GM10248 (cell line): ENCODE measurements at regions not wholly inside any gene's neighbourhood (a gene's known extent, or its start where the extent isn't known, plus 50 kb on each side); places are given as distances from the start of the nearest gene placed in this dataset.

ENCODE experiments used
- CTCF ChIA-PET: fragments of 300-600 bp; sonication (Branson Sonifier 250); formaldehyde crosslinking; extraction: SDS; loops from one replicate; lab custom pipeline; 2021; ENCODE audit warnings: antibody characterized with exemption; lab: Yijun Ruan, JAX
- POLR2A ChIA-PET: fragments of 350-650 bp; sonication (Branson Sonifier 250); formaldehyde crosslinking; extraction: SDS; loops from one replicate; lab custom pipeline; 2020; ENCODE audit warnings: antibody characterized with exemption; lab: Yijun Ruan, JAX
- DNase-seq: peaks from one replicate; pipeline ENCODE4 v3.0.0; 2012; ENCODE audit errors: extremely low spot score
- TF ChIP-seq, protein P1 (sequence below): IDR thresholded peaks from 2 replicates; pipeline ENCODE4 v1.5.1; 2012; ENCODE audit warnings: mild to moderate bottlenecking, low read depth; ENCODE audit errors: extremely low read depth, missing control alignments, control extremely low read depth

DNA sequence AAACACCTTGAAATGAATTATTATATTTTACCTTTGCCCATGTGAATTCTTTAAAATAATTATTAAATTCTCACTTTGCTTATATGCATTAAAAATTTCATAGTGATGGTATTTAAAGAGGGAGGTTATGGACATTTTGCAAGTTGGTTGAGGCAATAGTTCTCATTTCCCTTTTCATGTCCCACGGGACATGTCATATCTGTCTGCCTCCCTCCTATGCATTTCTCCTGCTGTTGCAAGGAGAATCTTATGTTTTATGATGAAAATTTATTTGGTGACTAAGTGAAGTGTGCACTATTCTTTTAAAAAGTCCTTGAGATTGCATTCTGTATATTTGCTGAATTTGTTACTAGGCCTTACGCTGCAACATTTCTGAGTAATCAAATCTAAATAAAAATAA, 67.2 kb downstream of the UTRN start:
- TF ChIP-seq, protein P1, sequence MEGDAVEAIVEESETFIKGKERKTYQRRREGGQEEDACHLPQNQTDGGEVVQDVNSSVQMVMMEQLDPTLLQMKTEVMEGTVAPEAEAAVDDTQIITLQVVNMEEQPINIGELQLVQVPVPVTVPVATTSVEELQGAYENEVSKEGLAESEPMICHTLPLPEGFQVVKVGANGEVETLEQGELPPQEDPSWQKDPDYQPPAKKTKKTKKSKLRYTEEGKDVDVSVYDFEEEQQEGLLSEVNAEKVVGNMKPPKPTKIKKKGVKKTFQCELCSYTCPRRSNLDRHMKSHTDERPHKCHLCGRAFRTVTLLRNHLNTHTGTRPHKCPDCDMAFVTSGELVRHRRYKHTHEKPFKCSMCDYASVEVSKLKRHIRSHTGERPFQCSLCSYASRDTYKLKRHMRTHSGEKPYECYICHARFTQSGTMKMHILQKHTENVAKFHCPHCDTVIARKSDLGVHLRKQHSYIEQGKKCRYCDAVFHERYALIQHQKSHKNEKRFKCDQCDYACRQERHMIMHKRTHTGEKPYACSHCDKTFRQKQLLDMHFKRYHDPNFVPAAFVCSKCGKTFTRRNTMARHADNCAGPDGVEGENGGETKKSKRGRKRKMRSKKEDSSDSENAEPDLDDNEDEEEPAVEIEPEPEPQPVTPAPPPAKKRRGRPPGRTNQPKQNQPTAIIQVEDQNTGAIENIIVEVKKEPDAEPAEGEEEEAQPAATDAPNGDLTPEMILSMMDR, result no peak
- POLR2A ChIA-PET, result no interaction called here
- CTCF ChIA-PET, result interaction anchor here (1.5 to 1.7 kb wide), 2 partner anchors 9 to 32 kb away, joined by 3 to 9 read pairs; no protein-coding TSS in a partner anchor
- DNase-seq, result no peak

DNA sequence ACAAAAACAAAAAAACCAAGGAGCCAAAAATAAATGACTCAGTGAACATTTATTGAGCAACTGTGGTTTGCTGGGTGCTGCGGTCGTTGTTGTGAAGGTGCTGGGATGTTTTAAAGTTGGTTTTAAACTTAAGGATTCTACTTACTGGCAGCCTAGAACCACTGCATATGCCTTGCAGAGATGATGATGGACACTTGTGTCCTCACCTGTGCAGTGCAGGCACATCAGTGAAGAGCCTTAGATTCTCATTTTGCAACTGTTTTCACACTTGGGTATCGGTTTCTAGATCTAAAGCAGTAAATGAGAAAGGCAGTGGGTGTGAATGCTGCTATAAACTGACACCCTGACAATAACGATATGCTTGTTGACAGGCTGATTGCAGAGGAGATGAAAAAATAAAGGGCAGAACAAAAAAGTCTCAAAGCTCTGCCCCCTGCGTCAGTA, 68.8 kb downstream of the UTRN start:
- TF ChIP-seq, protein P1, result no peak
- peak; percentile 60 for DNase-seq
- POLR2A ChIA-PET, result no interaction called here
- CTCF ChIA-PET, result interaction anchor here (1.7 kb wide), 1 partner anchor 33 kb away, joined by 3 read pairs; no protein-coding TSS in a partner anchor

- CTCF ChIA-PET, result no interaction called here
- DNase-seq, result no peak
- POLR2A ChIA-PET, result no interaction called here
- TF ChIP-seq, protein P1, result no peak
Measured at GRCh38 chr6:144359783-144360182, 74.6 kb downstream of the UTRN start.

DNA sequence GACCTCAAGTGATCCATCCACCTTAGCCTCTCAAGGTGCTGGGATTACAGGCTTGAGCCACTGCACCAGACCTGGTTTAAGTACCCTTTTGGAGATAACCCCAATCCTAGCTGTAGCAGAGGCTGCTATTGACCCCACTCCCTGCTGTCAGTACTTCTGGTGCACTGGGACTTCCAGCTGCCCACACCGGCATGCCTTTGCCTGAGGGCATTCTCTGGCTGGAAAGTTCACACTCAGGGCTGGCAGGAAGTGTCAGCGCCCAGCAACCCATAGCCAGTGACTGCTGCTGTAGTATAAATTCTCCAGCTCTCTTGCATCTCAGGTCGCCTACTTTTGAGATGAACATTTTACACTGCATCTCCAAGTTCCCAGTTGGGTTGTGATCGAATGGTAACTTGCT, 75.3 kb downstream of the UTRN start:
- TF ChIP-seq, protein P1, result no peak
- POLR2A ChIA-PET, result no interaction called here
- DNase-seq, result no peak
- CTCF ChIA-PET, result interaction anchor here (1.5 to 2.3 kb wide), 4 partner anchors 9 to 39 kb away, joined by 4 to 9 read pairs (median 6); no protein-coding TSS in a partner anchor

DNA sequence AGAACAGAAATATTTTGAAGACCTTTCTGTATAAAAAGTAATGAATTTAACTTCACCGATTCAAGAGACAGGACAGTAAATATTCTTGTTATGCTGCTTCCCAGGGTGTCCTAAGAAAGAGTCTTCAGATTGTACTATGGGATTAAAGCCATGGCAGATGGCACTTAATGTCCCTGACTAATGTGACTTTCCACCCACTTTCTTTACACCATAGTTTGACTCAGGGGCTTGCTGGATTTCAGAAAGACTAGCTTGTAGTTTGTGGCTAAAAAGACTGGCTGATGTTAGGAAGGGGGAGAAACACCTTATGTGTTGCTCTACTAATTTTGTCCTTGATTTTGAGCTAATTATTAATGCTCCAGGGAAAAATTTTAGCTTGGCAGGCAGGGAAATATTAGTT, 75.9 kb downstream of the UTRN start:
- no peak for DNase-seq
- POLR2A ChIA-PET, result no interaction called here
- CTCF ChIA-PET, result interaction anchor here (1.5 to 2.3 kb wide), 4 partner anchors 9 to 40 kb away, joined by 4 to 9 read pairs (median 6); no protein-coding TSS in a partner anchor
- TF ChIP-seq, protein P1, result no peak

DNA sequence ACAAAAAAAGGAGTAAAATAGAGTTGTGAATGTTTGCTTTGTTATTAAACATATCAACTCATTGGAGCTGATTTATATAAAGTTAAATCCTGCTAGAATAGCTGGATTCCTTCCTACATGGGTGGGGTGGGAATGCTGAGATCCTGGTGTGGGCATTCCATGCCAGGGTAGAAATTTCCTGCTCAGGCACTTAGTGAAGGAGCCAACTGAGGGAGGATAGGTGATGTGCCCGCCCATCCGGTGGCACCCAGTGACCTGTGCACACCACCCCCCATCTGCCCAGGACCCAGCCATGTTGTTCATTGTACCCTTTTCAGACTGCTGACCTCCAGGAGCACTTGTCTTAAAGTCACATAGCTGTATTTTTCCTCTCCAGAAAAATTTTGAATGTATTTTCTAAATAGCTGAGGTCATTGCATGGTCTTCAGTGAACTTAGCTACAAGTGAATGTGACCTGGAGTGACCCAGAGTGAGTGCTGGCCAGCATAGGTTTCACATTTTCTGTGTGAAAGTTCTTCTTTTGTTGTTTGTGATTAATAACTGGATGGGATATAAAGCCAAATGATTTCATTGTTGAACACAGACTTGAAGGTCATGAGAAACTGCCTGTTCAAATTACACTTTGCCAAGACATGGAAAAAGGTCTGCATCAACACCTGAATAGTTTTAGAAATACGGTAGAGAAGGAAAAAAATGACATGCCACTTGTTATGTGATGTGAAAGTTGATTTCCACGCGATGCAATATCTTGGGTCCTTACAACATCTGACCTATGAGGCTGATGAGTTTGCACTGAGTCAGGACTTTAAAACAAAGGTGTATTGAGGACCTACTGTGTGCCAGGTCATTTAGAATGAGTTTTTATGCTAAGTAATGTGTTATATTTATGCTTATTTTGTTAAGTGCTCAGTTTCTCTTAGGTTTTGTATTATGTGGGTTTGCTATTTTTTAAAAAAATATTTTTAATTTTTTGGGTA, 77.2 kb downstream of the UTRN start:
- ChIA-PET POLR2A (no interaction called here), CTCF (interaction anchor here (1.0 to 2.3 kb wide), 5 partner anchors 8 to 80 kb away, joined by 3 to 9 read pairs (median 4); no protein-coding TSS in a partner anchor)
- DNase-seq, result no peak
- TF ChIP-seq, protein P1, result no peak
